Fibroblast of skin of right biceps (primary cell): ENCODE measurements at regions not wholly inside any gene's neighbourhood (a gene's known extent, or its start where the extent isn't known, plus 50 kb on each side); places are given as distances from the start of the nearest gene placed in this dataset.

ENCODE experiments used
- DNase-seq: peaks from one replicate; pipeline ENCODE4 v3.0.0-alpha.2; 2013

- no peak for DNase-seq
Observed at GRCh38 chr10:56928714-56929113, 567.7 kb upstream of the ZWINT start.

GRCh38 chr10:56927701-56928100 lies 566.6 kb upstream of the ZWINT start:
- DNase-seq, result no peak

GRCh38 chr10:56920601-56921261 lies 559.7 kb upstream of the ZWINT start:
- DNase-seq, result no peak

GRCh38 chr10:56912043-56912442 lies 551.0 kb upstream of the ZWINT start:
- no peak for DNase-seq

- no peak for DNase-seq
Observed at GRCh38 chr10:56905051-56905450, 544.0 kb upstream of the ZWINT start.

- no peak for DNase-seq
Observed at GRCh38 chr10:56902554-56902953, 541.5 kb upstream of the ZWINT start.

GRCh38 chr10:56895306-56895705 lies 534.2 kb upstream of the ZWINT start:
- no peak for DNase-seq

- DNase-seq, result no peak
Observed at GRCh38 chr10:56881218-56881617, 520.2 kb upstream of the ZWINT start.

- no peak for DNase-seq
Observed at GRCh38 chr10:56880606-56881005, 519.5 kb upstream of the ZWINT start.

GRCh38 chr10:56874950-56875349 lies 513.9 kb upstream of the ZWINT start:
- no peak for DNase-seq

GRCh38 chr10:56871160-56871668 lies 510.2 kb upstream of the ZWINT start:
- DNase-seq, result no peak

GRCh38 chr10:56867236-56867635 lies 506.2 kb upstream of the ZWINT start:
- no peak for DNase-seq

- DNase-seq, result no peak
Observed at GRCh38 chr10:56856569-56856968, 495.5 kb upstream of the ZWINT start.

GRCh38 chr10:56844978-56845529 lies 484.0 kb upstream of the ZWINT start:
- DNase-seq, result no peak

GRCh38 chr10:56836659-56837058 lies 475.6 kb upstream of the ZWINT start:
- DNase-seq, result no peak

GRCh38 chr10:56831681-56832080 lies 470.6 kb upstream of the ZWINT start:
- no peak for DNase-seq

GRCh38 chr10:56823849-56824248 lies 462.8 kb upstream of the ZWINT start:
- DNase-seq, result no peak

GRCh38 chr10:56805022-56805421 lies 444.0 kb upstream of the ZWINT start:
- no peak for DNase-seq

- DNase-seq, result no peak
Observed at GRCh38 chr10:56785292-56785691, 424.2 kb upstream of the ZWINT start.

GRCh38 chr10:56782503-56782902 lies 421.4 kb upstream of the ZWINT start:
- no peak for DNase-seq

GRCh38 chr10:56771343-56771742 lies 410.3 kb upstream of the ZWINT start:
- no peak for DNase-seq

- DNase-seq, result no peak
Observed at GRCh38 chr10:56763090-56763489, 402.0 kb upstream of the ZWINT start.

GRCh38 chr10:56745490-56745889 lies 384.4 kb upstream of the ZWINT start:
- no peak for DNase-seq

- no peak for DNase-seq
Observed at GRCh38 chr10:56728349-56728748, 367.3 kb upstream of the ZWINT start.

GRCh38 chr10:56722912-56723311 lies 361.9 kb upstream of the ZWINT start:
- DNase-seq, result no peak
